Sigmoid colon (tissue), 4 donors: ENCODE measurements at regions not wholly inside any gene's neighbourhood (a gene's known extent, or its start where the extent isn't known, plus 50 kb on each side); places are given as distances from the start of the nearest gene placed in this dataset.

Experiments
- CTCF ChIP-seq, 4 experiments: fragments of 450-650 bp in 3 of 4; fragments of 200-600 bp in 1 of 4; IDR thresholded peaks; one replicate each; pipeline ENCODE4 v1.5.1; 2016 to 2019; ENCODE audit warnings: antibody characterized with exemption in 4 of 4, mild to moderate bottlenecking in 3 of 4, moderate library complexity in 2 of 4
- EP300 ChIP-seq, 4 donors: sonication (generic); formaldehyde crosslinking; IDR thresholded peaks; one replicate each; pipeline ENCODE4 v1.6.1; 2017; ENCODE audit warnings: antibody characterized with exemption in 4 of 4
- POLR2A ChIP-seq, 2 donors: fragments of 450-650 bp; IDR thresholded peaks; one replicate each; pipeline ENCODE4 v1.6.1; 2016; ENCODE audit warnings: antibody characterized with exemption in 2 of 2, mild to moderate bottlenecking in 2 of 2, moderate library complexity in 2 of 2
- POLR2AphosphoS5 ChIP-seq, 4 donors: sonication (generic); formaldehyde crosslinking; IDR thresholded peaks; one replicate each; pipeline ENCODE4 v1.6.1; 2017; ENCODE audit warnings: antibody characterized with exemption in 4 of 4

DNA sequence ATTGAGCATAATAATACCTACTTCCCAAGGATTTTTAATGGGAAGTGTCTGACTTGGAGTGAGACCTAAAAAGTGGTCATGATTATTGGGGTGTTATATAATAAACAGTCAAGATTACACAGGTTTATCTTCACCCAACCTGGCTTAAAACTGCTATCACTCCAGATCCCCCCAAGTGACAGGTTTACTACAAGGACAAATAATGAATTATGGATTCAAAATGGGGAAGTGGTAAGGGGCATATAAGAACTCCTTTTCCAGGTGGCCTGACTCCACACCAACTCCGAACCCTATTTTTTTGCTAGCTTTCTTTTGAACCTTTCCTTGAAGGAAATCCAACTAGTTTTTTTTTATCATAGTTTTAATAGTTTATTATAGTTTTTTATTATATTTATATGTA is 663.0 kb upstream of the FANCL start:
- no peak for TF ChIP-seq CTCF (IDR thresholded peaks at IDR 0.05)
- no peak for TF ChIP-seq POLR2AphosphoS5 (IDR thresholded peaks at IDR 0.05)
- no peak for TF ChIP-seq EP300 (IDR thresholded peaks at IDR 0.05)
- TF ChIP-seq POLR2A (IDR thresholded peaks at IDR 0.05), result no peak
